GM13977 (cell line): ENCODE measurements at regions not wholly inside any gene's neighbourhood (a gene's known extent, or its start where the extent isn't known, plus 50 kb on each side); places are given as distances from the start of the nearest gene placed in this dataset.

Experiments
- DNase-seq: peaks from one replicate; pipeline ENCODE4 v3.0.0; 2012; ENCODE audit warnings: low spot score
- CTCF ChIP-seq: IDR thresholded peaks from 2 replicates; pipeline ENCODE4 v1.5.1; 2012; ENCODE audit warnings: mild to moderate bottlenecking, control low read depth; ENCODE audit not compliant: insufficient read depth; ENCODE audit errors: extremely low read depth, missing control alignments
- in situ Hi-C: fragments of 300-500 bp; cut with MboI; formaldehyde crosslinking; loops from one replicate; pipeline ENCODE4 v1.12.0; 2022; ENCODE audit warnings: low sequenced_read_pairs, low pct_unique_long_range_greater_than_20kb, mixed read lengths, inconsistent platforms; ENCODE audit not compliant: unreplicated experiment

GRCh38 chr3:34878488-34878887, 760.8 kb upstream of the ARPP21 start:
- DNase-seq, result no peak
- TF ChIP-seq CTCF, result no peak
- in situ Hi-C loops, result no loop called here

- in situ Hi-C loops, result no loop called here
- no peak for TF ChIP-seq CTCF
Observed at GRCh38 chr3:34881026-34881425, 758.3 kb upstream of the ARPP21 start.

GRCh38 chr3:34882764-34883163, 756.6 kb upstream of the ARPP21 start:
- TF ChIP-seq CTCF, result no peak
- in situ Hi-C loops, result no loop called here
- DNase-seq, result no peak

More at GRCh38 chr3:34881026-34881425, 758.3 kb upstream of the ARPP21 start:
- DNase-seq, result no peak

- no peak for DNase-seq
- TF ChIP-seq CTCF, result no peak
- in situ Hi-C loops, result no loop called here
Observed at GRCh38 chr3:34884007-34884406, 755.3 kb upstream of the ARPP21 start.

- no peak for DNase-seq
Observed at GRCh38 chr3:34886443-34886842, 752.9 kb upstream of the ARPP21 start.

GRCh38 chr3:34889641-34890040, 749.7 kb upstream of the ARPP21 start:
- no peak for DNase-seq
- no peak for TF ChIP-seq CTCF
- in situ Hi-C loops, result no loop called here

More at GRCh38 chr3:34886443-34886842, 752.9 kb upstream of the ARPP21 start:
- TF ChIP-seq CTCF, result no peak
- in situ Hi-C loops, result no loop called here

- DNase-seq, result no peak
- TF ChIP-seq CTCF, result no peak
- in situ Hi-C loops, result no loop called here
Observed at GRCh38 chr3:34890247-34890646, 749.1 kb upstream of the ARPP21 start.
